ENCODE measurements at regions not wholly inside any gene's neighbourhood (a gene's known extent, or its start where the extent isn't known, plus 50 kb on each side); places are given as distances from the start of the nearest gene placed in this dataset.
"Not testable (repeated sequence)": the region's sequence is repeated elsewhere in the genome, so short reads cannot be mapped to it uniquely, and the experiment has no call there.

DNA sequence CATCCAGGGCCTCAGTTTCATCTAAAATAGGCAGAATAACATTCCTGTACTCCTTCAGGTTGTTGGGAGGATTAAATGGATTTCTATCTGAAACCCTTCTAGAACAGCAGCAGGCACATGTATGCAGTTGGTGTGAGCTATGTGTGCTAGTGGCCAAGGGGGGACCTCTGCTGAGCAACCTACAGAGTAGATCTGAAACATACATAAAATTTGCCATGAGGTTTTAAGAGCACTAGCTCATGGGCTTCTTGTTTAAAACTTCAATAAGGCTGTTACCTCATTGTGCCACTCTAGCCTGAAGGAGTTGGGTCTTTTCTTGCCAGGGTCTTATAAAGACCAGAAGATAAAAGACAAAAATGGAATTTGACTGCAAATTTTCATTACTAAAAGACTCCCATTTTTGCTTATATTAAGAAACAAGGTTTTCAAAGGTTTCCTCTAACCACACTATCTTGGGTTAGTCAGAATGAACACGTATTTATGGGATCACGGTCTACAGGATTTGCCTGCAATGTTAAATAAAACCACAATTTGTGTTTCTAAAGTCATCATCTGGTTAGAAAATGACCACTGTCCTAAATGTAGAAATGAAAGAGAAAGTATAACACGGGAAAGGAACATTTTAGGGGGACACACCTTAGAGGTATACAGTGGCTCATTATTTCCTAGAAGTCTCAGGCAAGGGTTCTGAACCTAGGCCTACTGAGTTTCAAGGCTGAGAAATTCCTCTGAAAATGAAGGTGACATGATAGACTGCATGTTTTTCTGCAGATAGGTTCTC, 144.9 kb upstream of the OLIG3 start:
- H3K4me2 ChIP-seq (ENCODE audit: low read length), result no peak overlapping the region
- TF ChIP-seq, protein P1, sequence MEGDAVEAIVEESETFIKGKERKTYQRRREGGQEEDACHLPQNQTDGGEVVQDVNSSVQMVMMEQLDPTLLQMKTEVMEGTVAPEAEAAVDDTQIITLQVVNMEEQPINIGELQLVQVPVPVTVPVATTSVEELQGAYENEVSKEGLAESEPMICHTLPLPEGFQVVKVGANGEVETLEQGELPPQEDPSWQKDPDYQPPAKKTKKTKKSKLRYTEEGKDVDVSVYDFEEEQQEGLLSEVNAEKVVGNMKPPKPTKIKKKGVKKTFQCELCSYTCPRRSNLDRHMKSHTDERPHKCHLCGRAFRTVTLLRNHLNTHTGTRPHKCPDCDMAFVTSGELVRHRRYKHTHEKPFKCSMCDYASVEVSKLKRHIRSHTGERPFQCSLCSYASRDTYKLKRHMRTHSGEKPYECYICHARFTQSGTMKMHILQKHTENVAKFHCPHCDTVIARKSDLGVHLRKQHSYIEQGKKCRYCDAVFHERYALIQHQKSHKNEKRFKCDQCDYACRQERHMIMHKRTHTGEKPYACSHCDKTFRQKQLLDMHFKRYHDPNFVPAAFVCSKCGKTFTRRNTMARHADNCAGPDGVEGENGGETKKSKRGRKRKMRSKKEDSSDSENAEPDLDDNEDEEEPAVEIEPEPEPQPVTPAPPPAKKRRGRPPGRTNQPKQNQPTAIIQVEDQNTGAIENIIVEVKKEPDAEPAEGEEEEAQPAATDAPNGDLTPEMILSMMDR (IDR thresholded peaks at IDR 0.05; ENCODE audit: low read length), result no peak
- TF ChIP-seq EZH2 (IDR thresholded peaks at IDR 0.05; ENCODE audit: borderline replicate concordance, low read length), result no peak
- H3K4me1 ChIP-seq (ENCODE audit: insufficient read depth, low read length, severe bottlenecking), result no peaks in the 10 kb centered on the region
- H4K20me1 ChIP-seq (ENCODE audit: insufficient read depth, low read length), result no peaks in the 10 kb centered on the region
- H3K79me2 ChIP-seq (ENCODE audit: insufficient read depth, low read length), result no peaks in the 10 kb centered on the region
- H3K36me3 ChIP-seq (ENCODE audit: insufficient read depth, low read length), result no peaks in the 10 kb centered on the region
- H3F3A ChIP-seq (ENCODE audit: insufficient read depth, low read length), result no peaks in the 10 kb centered on the region
- H3K27me3 ChIP-seq (ENCODE audit: insufficient read depth, low read length), result peaks cover 5% of the 10 kb centered on the region; the same call in 1 of the 2 replicates
- H3K4me3 ChIP-seq (ENCODE audit: low read depth, low read length, poor library complexity, severe bottlenecking), result no peak overlapping the region
- H3K9me2 ChIP-seq (ENCODE audit: low read depth, low read length), result no peaks in the 10 kb centered on the region
- H2AFZ ChIP-seq (ENCODE audit: low read length), result no peak overlapping the region
- H3K9ac ChIP-seq (ENCODE audit: low read length), result no peak overlapping the region
- H3K27ac ChIP-seq (ENCODE audit: low read depth, low read length, poor library complexity, severe bottlenecking), result no peak overlapping the region
- no peaks in the 10 kb centered on the region for H3K9me3 ChIP-seq (ENCODE audit: low read length)

DNA sequence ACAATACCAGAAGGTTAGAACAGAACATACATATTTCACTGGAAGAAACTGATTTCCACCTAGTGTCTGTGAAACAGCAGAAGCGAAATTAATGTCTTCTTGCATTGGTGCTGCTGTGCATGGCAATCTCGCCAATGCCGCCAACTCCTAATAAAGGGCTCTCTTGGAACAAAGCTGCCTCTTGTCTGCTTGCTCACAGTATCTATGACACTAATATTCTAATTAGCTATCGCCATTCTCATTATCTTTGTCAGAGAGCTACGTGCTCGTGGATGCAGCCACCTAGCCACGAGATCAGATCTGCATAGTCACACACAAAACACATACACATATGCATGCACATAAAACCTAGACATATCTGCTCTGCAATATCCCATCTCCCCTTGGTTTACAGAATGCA, 145.9 kb upstream of the OLIG3 start:
- no peaks in the 10 kb centered on the region for H4K20me1 ChIP-seq (ENCODE audit: insufficient read depth, low read length)
- H3K36me3 ChIP-seq (ENCODE audit: insufficient read depth, low read length), result no peaks in the 10 kb centered on the region
- H3K9me3 ChIP-seq (ENCODE audit: low read length), result no peaks in the 10 kb centered on the region
- H3K4me1 ChIP-seq (ENCODE audit: insufficient read depth, low read length, severe bottlenecking), result no peaks in the 10 kb centered on the region
- no peak overlapping the region for H3K9ac ChIP-seq (ENCODE audit: low read length)
- no peak overlapping the region for H3K4me2 ChIP-seq (ENCODE audit: low read length)
- no peaks in the 10 kb centered on the region for H3K9me2 ChIP-seq (ENCODE audit: low read depth, low read length)
- TF ChIP-seq EZH2 (IDR thresholded peaks at IDR 0.05; ENCODE audit: borderline replicate concordance, low read length), result no peak
- TF ChIP-seq, protein P1 (IDR thresholded peaks at IDR 0.05; ENCODE audit: low read length), result no peak
- no peak overlapping the region for H3K27ac ChIP-seq (ENCODE audit: low read depth, low read length, poor library complexity, severe bottlenecking)
- H3K79me2 ChIP-seq (ENCODE audit: insufficient read depth, low read length), result no peaks in the 10 kb centered on the region
- H3K4me3 ChIP-seq (ENCODE audit: low read depth, low read length, poor library complexity, severe bottlenecking), result no peak overlapping the region
- H3K27me3 ChIP-seq (ENCODE audit: insufficient read depth, low read length), result peaks cover 5% of the 10 kb centered on the region; the same call in 1 of the 2 replicates
- H3F3A ChIP-seq (ENCODE audit: insufficient read depth, low read length), result no peaks in the 10 kb centered on the region
- no peak overlapping the region for H2AFZ ChIP-seq (ENCODE audit: low read length)

DNA sequence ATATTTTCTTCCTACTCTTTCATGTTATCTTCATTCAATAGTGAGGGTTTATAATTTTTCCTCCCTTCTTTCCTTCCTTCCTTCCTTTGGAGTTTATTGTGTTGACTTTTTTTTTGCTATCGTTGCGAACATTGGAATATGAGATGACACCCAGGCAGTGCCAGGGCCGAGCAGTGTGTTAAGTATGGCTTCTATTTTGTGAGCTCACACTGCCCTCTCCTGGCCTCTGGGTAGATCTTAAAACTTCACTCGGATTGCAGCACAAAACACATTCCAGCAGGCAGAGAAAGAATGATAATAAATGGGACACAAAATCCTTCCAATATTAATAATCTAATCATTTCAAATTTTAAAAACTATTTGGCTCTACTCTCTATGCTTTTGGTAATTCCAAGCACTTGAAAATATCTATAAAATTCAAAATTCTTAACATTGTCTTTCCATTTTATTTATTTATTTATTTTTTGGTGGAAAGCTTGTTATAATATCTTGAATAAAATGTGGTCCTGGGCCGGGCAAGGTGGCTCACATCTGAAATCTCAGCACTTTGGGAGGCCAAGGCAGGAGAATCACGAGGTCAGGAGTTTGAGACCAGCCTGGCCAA, 147.4 kb upstream of the OLIG3 start:
- Histone ChIP-seq H3K36me3 (ENCODE audit: insufficient read depth, low read length) (no peaks in the 10 kb centered on the region), H3K4me2 (ENCODE audit: low read length) (no peak overlapping the region), H3K79me2 (ENCODE audit: insufficient read depth, low read length) (no peaks in the 10 kb centered on the region), H3K27ac (ENCODE audit: low read depth, low read length, poor library complexity, severe bottlenecking) (no peak overlapping the region), H3K4me3 (ENCODE audit: low read depth, low read length, poor library complexity, severe bottlenecking) (no peak overlapping the region), H3K9ac (ENCODE audit: low read length) (no peak overlapping the region), H3K27me3 (ENCODE audit: insufficient read depth, low read length) (peaks cover 5% of the 10 kb centered on the region; the same call in 1 of the 2 replicates), H3K9me3 (ENCODE audit: low read length) (no peaks in the 10 kb centered on the region), H3K9me2 (ENCODE audit: low read depth, low read length) (no peaks in the 10 kb centered on the region), H4K20me1 (ENCODE audit: insufficient read depth, low read length) (no peaks in the 10 kb centered on the region), H3F3A (ENCODE audit: insufficient read depth, low read length) (no peaks in the 10 kb centered on the region), H2AFZ (ENCODE audit: low read length) (no peak overlapping the region), H3K4me1 (ENCODE audit: insufficient read depth, low read length, severe bottlenecking) (no peaks in the 10 kb centered on the region)
- no peak for TF ChIP-seq EZH2 (IDR thresholded peaks at IDR 0.05; ENCODE audit: borderline replicate concordance, low read length)
- TF ChIP-seq, protein P1 (IDR thresholded peaks at IDR 0.05; ENCODE audit: low read length), result peak; percentile 74

DNA sequence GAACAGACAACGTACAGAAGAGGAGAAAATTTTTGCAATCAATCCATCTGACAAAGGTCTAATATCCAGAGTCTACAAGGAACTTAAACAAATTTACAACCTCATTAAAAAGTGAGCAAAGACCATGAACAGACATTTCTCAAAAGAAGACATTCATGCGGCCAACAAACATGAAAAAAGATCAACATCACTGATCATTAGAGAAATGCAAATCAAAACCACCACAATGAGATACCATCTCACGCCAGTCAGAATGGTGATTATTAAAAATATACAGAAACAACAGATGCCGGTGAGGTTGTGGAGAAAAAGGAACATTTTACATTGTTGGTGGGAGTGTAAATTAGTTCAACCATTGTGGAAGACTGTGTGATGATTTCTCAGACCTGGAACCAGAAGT, 149.0 kb upstream of the OLIG3 start:
- H3K4me3 ChIP-seq (ENCODE audit: low read depth, low read length, poor library complexity, severe bottlenecking); H4K20me1 ChIP-seq (ENCODE audit: insufficient read depth, low read length); H3K9ac ChIP-seq (ENCODE audit: low read length); H3K9me3 ChIP-seq (ENCODE audit: low read length); H2AFZ ChIP-seq (ENCODE audit: low read length); H3K79me2 ChIP-seq (ENCODE audit: insufficient read depth, low read length); H3K9me2 ChIP-seq (ENCODE audit: low read depth, low read length); H3K4me1 ChIP-seq (ENCODE audit: insufficient read depth, low read length, severe bottlenecking); H3K4me2 ChIP-seq (ENCODE audit: low read length); H3K27ac ChIP-seq (ENCODE audit: low read depth, low read length, poor library complexity, severe bottlenecking); H3K36me3 ChIP-seq (ENCODE audit: insufficient read depth, low read length); H3K27me3 ChIP-seq (ENCODE audit: insufficient read depth, low read length); H3F3A ChIP-seq (ENCODE audit: insufficient read depth, low read length): not testable (repeated sequence)

DNA sequence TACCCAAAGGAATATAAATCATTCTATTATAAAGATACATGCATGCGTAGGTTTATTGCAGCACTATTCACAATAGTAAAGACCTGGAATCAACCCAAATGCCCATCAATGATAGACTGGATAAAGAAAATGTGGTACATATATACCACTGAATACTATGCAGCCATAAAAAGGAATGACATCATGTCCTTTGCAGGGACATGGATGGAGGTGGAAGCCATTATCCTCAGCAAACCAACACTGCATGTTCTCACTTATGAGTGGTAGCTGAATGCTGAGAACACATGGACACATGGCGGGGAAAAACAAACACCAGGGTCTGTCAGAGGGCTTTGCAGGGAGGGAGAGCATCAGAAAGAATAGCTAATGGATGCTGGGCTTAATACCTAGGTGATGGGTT, 149.4 kb upstream of the OLIG3 start:
- not testable (repeated sequence) for H3K9ac ChIP-seq (ENCODE audit: low read length); H3K9me3 ChIP-seq (ENCODE audit: low read length); H3K27ac ChIP-seq (ENCODE audit: low read depth, low read length, poor library complexity, severe bottlenecking); H3K27me3 ChIP-seq (ENCODE audit: insufficient read depth, low read length); H2AFZ ChIP-seq (ENCODE audit: low read length); H3K36me3 ChIP-seq (ENCODE audit: insufficient read depth, low read length); H3K9me2 ChIP-seq (ENCODE audit: low read depth, low read length); H3K4me3 ChIP-seq (ENCODE audit: low read depth, low read length, poor library complexity, severe bottlenecking); H3K79me2 ChIP-seq (ENCODE audit: insufficient read depth, low read length); H3F3A ChIP-seq (ENCODE audit: insufficient read depth, low read length); H3K4me2 ChIP-seq (ENCODE audit: low read length); H4K20me1 ChIP-seq (ENCODE audit: insufficient read depth, low read length); H3K4me1 ChIP-seq (ENCODE audit: insufficient read depth, low read length, severe bottlenecking)

Measured in OCI-LY1 (cell line).